ENCODE measurements at regions not wholly inside any gene's neighbourhood (a gene's known extent, or its start where the extent isn't known, plus 50 kb on each side); places are given as distances from the start of the nearest gene placed in this dataset.

DNA sequence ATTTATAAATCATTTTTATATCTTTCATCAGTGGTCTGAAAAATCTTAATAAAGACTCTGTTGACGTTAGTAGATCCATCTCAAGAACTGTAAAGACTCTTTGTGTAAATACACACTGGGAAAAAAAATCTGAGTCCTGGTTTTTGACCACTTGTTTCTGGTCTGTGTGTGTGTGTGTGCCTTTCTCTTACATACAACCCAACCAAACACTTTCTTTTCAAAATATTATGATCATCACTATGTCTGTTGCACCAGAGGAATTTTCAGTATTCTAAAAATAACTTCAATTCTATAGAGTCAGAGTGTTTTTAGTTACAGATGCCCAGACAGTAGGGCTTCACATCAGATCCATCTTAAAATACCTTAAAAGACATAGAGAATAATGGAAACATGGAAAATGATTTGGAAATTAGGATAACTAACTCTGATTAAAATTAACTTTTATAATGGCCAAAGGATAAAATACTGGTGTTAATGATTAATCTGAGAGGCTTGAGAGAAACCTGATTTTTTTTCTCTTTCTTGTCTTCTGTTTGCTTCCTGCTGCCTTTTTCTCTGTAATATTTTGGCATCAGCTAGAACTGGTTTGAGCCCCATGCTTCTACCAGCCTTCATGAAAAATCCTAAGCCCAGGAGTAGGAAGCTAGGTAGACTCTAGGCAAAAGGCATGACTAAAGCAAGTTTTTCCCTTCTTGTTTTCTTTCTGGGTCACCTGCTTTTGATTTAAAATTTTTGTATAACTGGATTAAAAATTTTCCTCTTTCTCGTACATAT is 99.7 kb downstream of the ATXN3L start:
- Histone ChIP-seq H3K27me3 (ENCODE audit: control insufficient read depth, insufficient read depth, low read length) (no peaks in the 10 kb centered on the region), H4K8ac (ENCODE audit: low read depth in 2 of 2, low read length in 2 of 2) (no peak overlapping the region), H3K56ac (ENCODE audit: extremely low read depth, insufficient read depth, low read length) (no peak overlapping the region), H3K9me1 (ENCODE audit: insufficient read depth, low read length) (no peaks in the 10 kb centered on the region), H2AFZ (replicated peaks; ENCODE audit: low read length, poor library complexity) (no peak overlapping the region), H2BK120ac (ENCODE audit: low read depth, low read length) (peak overlapping the region; percentile 14; the same call in 1 of the 2 replicates), H3K18ac (ENCODE audit: low read depth, low read length) (no peak overlapping the region), H3K4me1 (ENCODE audit: control insufficient read depth, insufficient read depth, low read length) (peaks cover 5% of the 10 kb centered on the region), H4K91ac (ENCODE audit: insufficient read depth, low read depth, low read length) (no peak overlapping the region), H4K20me1 (ENCODE audit: insufficient read depth, low read length) (no peaks in the 10 kb centered on the region), H2BK20ac (ENCODE audit: low read depth, low read length) (0 out of 2 replicates have a peak overlapping the region, but pooled peaks have one; percentile 20), H3K4me2 (ENCODE audit: low read depth, low read length) (no peak overlapping the region), H4K5ac (ENCODE audit: low read depth, low read length) (0 out of 2 replicates have a peak overlapping the region, but pooled peaks have one; percentile 69), H3K23ac (ENCODE audit: low read depth, low read length) (no peak overlapping the region), H3K4me3 (ENCODE audit: insufficient read depth, low read depth, low read length) (no peak overlapping the region), H3K4ac (ENCODE audit: low read depth, low read length) (peak overlapping the region; percentile 59; the same call in 1 of the 2 replicates), H2AK5ac (ENCODE audit: low read depth, low read length) (no peak overlapping the region; the same call in 1 of the 2 replicates), H3K14ac (replicated peaks; ENCODE audit: low read depth, low read length) (0 out of 2 replicates have a peak overlapping the region, but pooled peaks have one; percentile 63), H3K9me3 (ENCODE audit: control insufficient read depth, insufficient read depth, low read length) (peaks cover 3% of the 10 kb centered on the region; the same call in 1 of the 2 replicates), H2AK9ac (replicated peaks; ENCODE audit: low read depth, low read length, poor library complexity) (no peak overlapping the region), H3K36me3 (ENCODE audit: control insufficient read depth, insufficient read depth, low read length) (no peaks in the 10 kb centered on the region), H3K27ac (ENCODE audit: insufficient read depth, low read length) (peak overlapping the region; percentile 37; the same call in 1 of the 2 replicates), H3K79me1 (ENCODE audit: low read depth in 1 of 2, low read length in 2 of 2) (no peaks in the 10 kb centered on the region), H2BK15ac (ENCODE audit: low read depth, low read length) (no peak overlapping the region; the same call in 2 of the 3 replicates), H3K9ac (ENCODE audit: low read depth, low read length) (no peak overlapping the region), H2BK5ac (ENCODE audit: low read depth, low read length, poor library complexity, severe bottlenecking) (no peak overlapping the region)
- TF ChIP-seq, protein P1, sequence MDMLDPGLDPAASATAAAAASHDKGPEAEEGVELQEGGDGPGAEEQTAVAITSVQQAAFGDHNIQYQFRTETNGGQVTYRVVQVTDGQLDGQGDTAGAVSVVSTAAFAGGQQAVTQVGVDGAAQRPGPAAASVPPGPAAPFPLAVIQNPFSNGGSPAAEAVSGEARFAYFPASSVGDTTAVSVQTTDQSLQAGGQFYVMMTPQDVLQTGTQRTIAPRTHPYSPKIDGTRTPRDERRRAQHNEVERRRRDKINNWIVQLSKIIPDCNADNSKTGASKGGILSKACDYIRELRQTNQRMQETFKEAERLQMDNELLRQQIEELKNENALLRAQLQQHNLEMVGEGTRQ (IDR thresholded peaks at IDR 0.05; ENCODE audit: low read depth, low read length): no peak
- TF ChIP-seq FOS (IDR thresholded peaks at IDR 0.05; ENCODE audit: low read depth, low read length) (no peak), ELK1 (IDR thresholded peaks at IDR 0.05; ENCODE audit: borderline replicate concordance, low read depth, low read length) (no peak), SMC3 (IDR thresholded peaks at IDR 0.05; ENCODE audit: low read depth, low read length) (no peak), NFE2L2 (IDR thresholded peaks at IDR 0.05; ENCODE audit: low read depth, low read length) (no peak), CEBPB (IDR thresholded peaks at IDR 0.05; ENCODE audit: low read depth, low read length) (no peak), MXI1 (IDR thresholded peaks at IDR 0.05; ENCODE audit: borderline replicate concordance, low read depth, low read length) (no peak), MAZ (IDR thresholded peaks at IDR 0.05; ENCODE audit: borderline replicate concordance, low read depth, low read length) (no peak), POLR2A (IDR thresholded peaks at IDR 0.05; ENCODE audit: low read depth, low read length) (no peak), RAD21 (IDR thresholded peaks at IDR 0.05; ENCODE audit: low read length) (no peak)
- TF ChIP-seq, protein P2, sequence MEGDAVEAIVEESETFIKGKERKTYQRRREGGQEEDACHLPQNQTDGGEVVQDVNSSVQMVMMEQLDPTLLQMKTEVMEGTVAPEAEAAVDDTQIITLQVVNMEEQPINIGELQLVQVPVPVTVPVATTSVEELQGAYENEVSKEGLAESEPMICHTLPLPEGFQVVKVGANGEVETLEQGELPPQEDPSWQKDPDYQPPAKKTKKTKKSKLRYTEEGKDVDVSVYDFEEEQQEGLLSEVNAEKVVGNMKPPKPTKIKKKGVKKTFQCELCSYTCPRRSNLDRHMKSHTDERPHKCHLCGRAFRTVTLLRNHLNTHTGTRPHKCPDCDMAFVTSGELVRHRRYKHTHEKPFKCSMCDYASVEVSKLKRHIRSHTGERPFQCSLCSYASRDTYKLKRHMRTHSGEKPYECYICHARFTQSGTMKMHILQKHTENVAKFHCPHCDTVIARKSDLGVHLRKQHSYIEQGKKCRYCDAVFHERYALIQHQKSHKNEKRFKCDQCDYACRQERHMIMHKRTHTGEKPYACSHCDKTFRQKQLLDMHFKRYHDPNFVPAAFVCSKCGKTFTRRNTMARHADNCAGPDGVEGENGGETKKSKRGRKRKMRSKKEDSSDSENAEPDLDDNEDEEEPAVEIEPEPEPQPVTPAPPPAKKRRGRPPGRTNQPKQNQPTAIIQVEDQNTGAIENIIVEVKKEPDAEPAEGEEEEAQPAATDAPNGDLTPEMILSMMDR (conservative IDR thresholded peaks at IDR 0.05; ENCODE audit: low read depth, low read length): no peak
- intact Hi-C loops (cut with micrococcal nuclease): loop anchor here (5.0 to 10.0 kb wide), 3 partner anchors 155 to 265 kb away; partner anchors contain the start of gene TMSB4X
- CTCF ChIA-PET: interaction anchor here (0.6 to 1.4 kb wide), 3 partner anchors 9 to 22 kb away, joined by 3 to 5 read pairs (median 3); no protein-coding TSS in a partner anchor
- in situ Hi-C loops (cut with MboI; ENCODE audit: low sequenced_read_pairs): no loop called here
- ATAC-seq (ENCODE audit: low read depth) (no peak), DNase-seq (peak; percentile 62)
- BruUV-seq (replicated peaks): no TSS peak
- dilution Hi-C loops (cut with HindIII; ENCODE audit: low sequenced_read_pairs, unreplicated experiment): no loop called here
- POLR2A ChIA-PET (ENCODE audit: unreplicated experiment): no interaction called here
- no CpG with 5 or more reads among the region's 2 CpGs for WGBS, 2 experiments (ENCODE audit: extremely low coverage in 2 of 2, insufficient read length in 1 of 2)
